GM21723 (cell line): ENCODE measurements at regions not wholly inside any gene's neighbourhood (a gene's known extent, or its start where the extent isn't known, plus 50 kb on each side); places are given as distances from the start of the nearest gene placed in this dataset.
"Not testable (repeated sequence)": the region's sequence is repeated elsewhere in the genome, so short reads cannot be mapped to it uniquely, and the experiment has no call there.

Experiments used
- ATAC-seq: cut with Tn5 transposase; IDR thresholded peaks from one replicate; pipeline ENCODE4 v1.9.1; 2021; ENCODE audit warnings: mild to moderate bottlenecking, moderate library complexity; ENCODE audit not compliant: unreplicated experiment

GRCh38 chr17:69669441-69670178 lies 255.1 kb downstream of the MAP2K6 start:
- ATAC-seq = no peak

DNA sequence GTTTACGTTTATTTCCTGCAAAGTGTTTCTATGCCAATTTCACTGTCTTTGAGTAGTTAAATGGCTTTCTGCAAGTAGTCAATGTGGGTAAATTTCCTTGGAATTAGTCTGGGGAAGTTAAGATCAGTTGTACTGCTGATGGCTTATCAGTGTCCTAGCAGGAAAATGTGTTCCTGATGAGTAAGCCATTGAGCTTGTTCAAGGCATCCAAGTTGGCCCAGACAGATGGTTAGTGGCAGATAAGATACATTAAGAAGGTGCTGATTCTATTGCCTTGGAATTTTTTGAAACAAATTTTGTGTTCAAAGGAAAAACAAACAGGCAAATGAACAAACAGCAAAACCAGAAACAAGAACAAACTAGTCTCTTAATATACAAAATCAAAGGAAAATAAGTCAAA lies 258.4 kb downstream of the MAP2K6 start:
- ATAC-seq = no peak

DNA sequence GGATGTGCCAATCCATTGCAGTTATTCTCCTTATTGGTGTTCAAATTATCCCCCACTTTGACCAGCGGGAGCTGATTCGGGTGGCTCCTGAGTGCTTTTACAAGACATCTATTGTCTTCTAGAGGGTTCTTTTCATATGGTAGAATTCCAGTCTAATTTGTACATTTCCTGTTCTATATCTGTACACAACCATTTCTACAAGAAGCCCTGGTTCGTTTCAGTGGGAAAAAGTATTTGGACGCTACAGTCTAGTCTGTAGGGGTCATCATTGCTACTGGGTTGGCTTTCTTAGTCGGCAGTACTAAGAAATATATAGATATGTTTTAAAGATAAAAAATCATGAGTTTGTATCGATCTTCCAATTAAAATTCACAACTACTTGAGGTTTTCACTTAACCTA lies 262.6 kb downstream of the MAP2K6 start:
- ATAC-seq = no peak

- no peak for ATAC-seq
These were observed 263.7 kb downstream of the MAP2K6 start for GRCh38 chr17:69678206-69678605.

DNA sequence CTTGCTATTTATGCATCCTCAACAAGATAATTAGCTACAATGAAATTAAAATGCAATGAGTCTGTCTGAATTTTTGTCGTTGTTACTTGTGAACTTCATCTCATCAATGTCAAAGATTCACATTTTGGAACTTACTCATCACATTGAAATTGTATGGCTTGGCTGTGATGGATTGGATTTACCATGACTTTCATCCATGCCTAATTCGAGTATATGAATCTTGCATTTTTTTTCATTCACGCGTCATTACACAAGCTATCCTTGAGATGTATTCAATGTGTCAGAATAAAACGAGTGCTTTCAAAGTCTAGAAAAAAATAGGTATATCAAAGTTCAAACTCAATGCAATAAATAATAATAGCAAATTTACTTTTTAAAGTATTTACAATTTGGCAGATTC lies 265.3 kb downstream of the MAP2K6 start:
- no peak for ATAC-seq

GRCh38 chr17:69684251-69684650 lies 269.8 kb downstream of the MAP2K6 start:
- no peak for ATAC-seq

DNA sequence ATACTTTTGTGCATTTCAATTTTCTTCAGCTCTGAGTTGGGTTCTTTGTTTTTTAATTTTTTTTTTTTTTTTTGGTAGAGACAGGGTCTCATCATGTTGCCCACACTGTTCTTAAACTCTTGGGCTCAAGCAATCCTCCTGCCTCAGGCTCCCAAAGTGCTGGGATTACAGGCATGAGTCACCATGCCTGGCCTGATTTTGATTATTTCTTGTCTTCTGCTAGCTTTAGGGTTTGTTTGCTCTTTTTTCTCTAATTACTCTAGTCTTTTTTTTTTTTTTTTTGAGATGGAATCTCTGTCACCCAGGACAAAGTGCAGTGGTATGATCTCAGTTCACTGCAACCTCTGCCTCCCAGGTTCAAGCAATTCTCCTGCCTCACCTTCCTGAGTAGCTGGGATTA lies 270.7 kb downstream of the MAP2K6 start:
- not testable (repeated sequence) for ATAC-seq

- ATAC-seq = no peak
These were observed 276.0 kb downstream of the MAP2K6 start for GRCh38 chr17:69690531-69690930.

- ATAC-seq = no peak
These were observed 277.7 kb downstream of the MAP2K6 start for GRCh38 chr17:69692171-69692570.

DNA sequence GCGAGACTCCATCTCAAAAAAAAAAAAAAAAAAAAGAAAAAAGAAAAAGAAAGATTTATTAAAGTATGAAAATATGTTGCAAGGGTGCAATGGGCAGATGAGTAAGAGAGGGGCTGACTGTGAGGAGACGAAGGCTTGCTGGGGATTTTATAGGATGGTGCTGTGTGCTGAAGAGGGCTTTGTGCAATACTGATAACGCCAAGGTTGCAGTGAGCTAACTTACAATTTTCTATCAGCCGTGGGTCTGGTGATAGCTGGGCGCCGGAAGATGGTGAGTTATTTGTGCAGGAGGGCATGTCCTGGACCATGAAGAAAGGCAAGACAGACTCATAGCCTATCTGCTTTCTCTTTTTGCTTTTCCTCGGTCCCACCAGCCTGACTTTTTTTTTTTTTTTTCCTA lies 281.1 kb downstream of the MAP2K6 start:
- no peak for ATAC-seq

GRCh38 chr17:69696650-69697049 lies 282.2 kb downstream of the MAP2K6 start:
- ATAC-seq = no peak

DNA sequence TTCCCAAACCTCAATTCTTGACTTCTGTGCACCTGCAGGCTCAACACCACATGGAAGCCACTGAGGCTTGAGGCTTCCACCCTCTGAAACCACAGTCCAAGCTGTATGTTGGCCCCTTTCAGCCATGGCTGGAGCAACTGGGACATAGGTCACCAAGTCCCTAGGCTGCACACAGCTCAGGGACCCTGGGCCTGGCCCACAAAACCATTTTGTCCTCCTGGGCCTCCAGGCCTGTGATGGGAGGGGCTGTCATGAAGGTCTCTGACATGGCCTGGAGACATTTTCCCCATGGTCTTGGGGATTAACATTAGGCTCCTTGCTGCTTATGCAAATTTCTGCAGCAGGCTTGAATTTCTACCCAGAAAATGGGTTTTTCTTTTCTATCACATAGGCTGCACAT lies 283.9 kb downstream of the MAP2K6 start:
- not testable (repeated sequence) for ATAC-seq

GRCh38 chr17:69702078-69702477 lies 287.6 kb downstream of the MAP2K6 start:
- ATAC-seq = no peak

GRCh38 chr17:69703751-69704150 lies 289.3 kb downstream of the MAP2K6 start:
- no peak for ATAC-seq

DNA sequence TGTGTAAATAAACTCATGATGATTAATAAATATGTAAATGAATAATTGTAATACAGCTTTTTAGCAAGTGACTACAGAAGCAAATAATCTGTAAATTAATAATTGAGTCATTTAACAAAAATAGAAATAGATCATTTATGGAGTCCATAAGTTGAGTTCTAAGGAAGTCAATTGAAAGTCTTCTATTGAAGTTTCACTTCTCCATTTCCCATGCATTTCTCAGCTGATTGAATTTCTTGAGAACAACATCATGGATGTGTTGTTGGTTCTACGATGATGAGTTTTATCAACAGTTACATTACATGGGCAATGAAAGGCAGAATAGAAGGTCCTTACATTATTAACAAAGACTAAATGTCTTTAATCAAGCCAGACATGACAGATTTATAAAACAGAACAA lies 290.4 kb downstream of the MAP2K6 start:
- ATAC-seq = no peak

- ATAC-seq = no peak
These were observed 291.6 kb downstream of the MAP2K6 start for GRCh38 chr17:69706127-69706526.

- no peak for ATAC-seq
These were observed 294.9 kb downstream of the MAP2K6 start for GRCh38 chr17:69709441-69709840.

DNA sequence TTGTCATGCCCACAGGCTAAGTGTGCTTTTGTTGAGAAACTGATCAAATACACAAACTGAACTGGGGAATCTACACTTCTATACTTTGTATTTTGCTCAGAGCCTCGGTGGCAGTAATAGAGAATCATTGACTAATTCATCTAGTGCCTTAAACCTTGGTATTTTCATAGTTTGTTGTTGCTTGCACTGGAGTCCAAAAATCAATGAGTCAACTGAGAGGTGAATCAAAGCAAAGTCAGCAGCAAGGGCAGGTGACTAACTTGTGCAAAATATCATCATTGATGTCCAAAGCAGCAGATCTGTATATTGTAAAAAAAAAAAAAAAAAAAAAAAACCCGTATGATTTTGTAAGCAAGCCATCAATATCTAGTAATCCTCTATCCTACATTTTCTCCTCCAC lies 296.4 kb downstream of the MAP2K6 start:
- no peak for ATAC-seq

GRCh38 chr17:69711541-69711940 lies 297.0 kb downstream of the MAP2K6 start:
- no peak for ATAC-seq

GRCh38 chr17:69712801-69713311 lies 298.4 kb downstream of the MAP2K6 start:
- no peak for ATAC-seq

DNA sequence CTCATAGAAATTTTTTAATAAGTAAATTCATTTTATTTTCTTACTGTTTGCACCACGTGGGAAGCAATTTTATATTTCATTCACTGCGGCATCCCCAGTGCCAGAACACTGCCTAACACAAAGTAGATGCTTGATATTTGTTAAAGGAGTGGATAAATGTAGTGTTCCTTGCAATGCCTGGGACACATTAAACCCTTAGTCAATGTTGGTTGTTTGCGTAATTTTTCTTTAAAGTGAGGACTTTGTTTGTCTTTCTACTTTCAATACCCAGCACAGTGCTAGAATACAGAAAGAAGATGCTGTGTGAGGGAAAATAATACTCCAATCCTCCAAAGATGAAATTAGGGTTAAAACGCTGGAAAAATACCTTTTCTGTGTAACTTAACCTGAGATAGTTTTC lies 299.3 kb downstream of the MAP2K6 start:
- ATAC-seq = no peak

DNA sequence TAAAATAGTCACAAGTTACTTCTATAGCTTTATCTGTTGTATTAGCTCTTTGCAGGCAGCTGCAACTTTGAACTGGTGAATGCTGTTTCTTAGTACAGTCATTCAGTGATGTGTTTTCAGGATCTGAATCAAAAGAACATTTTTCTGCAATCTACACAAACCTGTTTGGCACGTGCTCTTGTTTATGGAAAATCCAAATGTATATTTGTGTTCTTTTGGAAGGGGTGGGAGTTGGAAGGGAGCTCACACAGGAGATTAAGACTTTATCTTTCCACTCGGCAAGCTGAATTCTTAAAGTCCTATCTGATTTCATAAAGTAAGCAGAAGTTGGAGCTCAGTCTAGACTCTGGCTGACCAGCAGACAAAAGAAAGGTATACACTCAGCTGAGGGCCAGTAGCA lies 300.2 kb downstream of the MAP2K6 start:
- ATAC-seq = no peak

DNA sequence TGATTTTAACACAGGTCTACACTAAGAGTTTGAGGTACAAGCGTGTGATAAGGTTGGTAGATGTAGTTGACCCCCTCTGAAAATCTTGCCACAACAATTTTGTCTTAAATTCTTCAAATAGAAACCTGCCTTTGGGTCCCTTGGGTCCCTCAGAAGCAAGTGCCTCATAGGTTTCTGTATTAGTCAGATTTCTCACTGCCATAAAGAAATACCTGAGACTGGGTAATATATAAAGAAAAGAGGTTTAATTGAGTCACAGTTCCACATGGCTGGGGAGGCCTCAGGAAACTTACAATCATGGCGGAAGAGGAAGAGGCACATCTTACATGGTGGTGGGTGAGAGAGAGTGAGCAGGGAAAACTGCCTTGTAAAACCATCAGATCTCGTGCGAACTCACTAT lies 301.2 kb downstream of the MAP2K6 start:
- no peak for ATAC-seq
